ENCODE measurements at regions not wholly inside any gene's neighbourhood (a gene's known extent, or its start where the extent isn't known, plus 50 kb on each side); places are given as distances from the start of the nearest gene placed in this dataset.

GRCh38 chr2:126792186-126792585 is 106.5 kb upstream of the TEX51 start:
- TF ChIP-seq TAF1 (IDR thresholded peaks at IDR 0.05; ENCODE audit: borderline replicate concordance, low read depth, low read length): no peak
- TF ChIP-seq POLR2A (IDR thresholded peaks at IDR 0.05; ENCODE audit: low read depth, low read length): no peak
- TF ChIP-seq POLR2AphosphoS5 (IDR thresholded peaks at IDR 0.05; ENCODE audit: low read depth, low read length): no peak

Measured in GM12892 (cell line).